ENCODE measurements at regions not wholly inside any gene's neighbourhood (a gene's known extent, or its start where the extent isn't known, plus 50 kb on each side); places are given as distances from the start of the nearest gene placed in this dataset.

GRCh38 chr13:82654143-82654542 is 1228.1 kb downstream of the SLITRK1 start:
- no peaks in the 10 kb centered on the region for H3K36me3 ChIP-seq
- no peak overlapping the region for H3K27ac ChIP-seq
- TF ChIP-seq POLR2AphosphoS5 (IDR thresholded peaks at IDR 0.05): no peak
- no peak for TF ChIP-seq POLR2A (IDR thresholded peaks at IDR 0.05)
- no peak for TF ChIP-seq CTCF (IDR thresholded peaks at IDR 0.05)
- DNase-seq (ENCODE audit: low spot score): no peak
- intact Hi-C loops (cut with DNase I): no loop called here
- WGBS: 81% methylated on average over 1 of the region's 1 CpG
- H3K4me3 ChIP-seq: no peak overlapping the region
- no peaks in the 10 kb centered on the region for H3K27me3 ChIP-seq (replicated peaks; ENCODE audit: insufficient read depth)
- no peaks in the 10 kb centered on the region for H3K4me1 ChIP-seq (replicated peaks)
- no peaks in the 10 kb centered on the region for H3K9me3 ChIP-seq

- Histone ChIP-seq H3K9me3 (no peaks in the 10 kb centered on the region), H3K4me3 (no peak overlapping the region), H3K36me3 (no peaks in the 10 kb centered on the region), H3K4me1 (replicated peaks) (no peaks in the 10 kb centered on the region), H3K27me3 (replicated peaks; ENCODE audit: insufficient read depth) (no peaks in the 10 kb centered on the region), H3K27ac (no peak overlapping the region)
- no peak for TF ChIP-seq POLR2A (IDR thresholded peaks at IDR 0.05)
- TF ChIP-seq POLR2AphosphoS5 (IDR thresholded peaks at IDR 0.05): no peak
- no peak for TF ChIP-seq CTCF (IDR thresholded peaks at IDR 0.05)
- intact Hi-C loops (cut with DNase I): no loop called here
- WGBS: 82% methylated on average over 1 of the region's 1 CpG
- DNase-seq (ENCODE audit: low spot score): no peak
Measured at GRCh38 chr13:82647540-82647939, 1234.7 kb downstream of the SLITRK1 start.

- no peak overlapping the region for H3K4me3 ChIP-seq
- no peak overlapping the region for H3K27ac ChIP-seq
- intact Hi-C loops (cut with DNase I): no loop called here
- no peak for TF ChIP-seq POLR2AphosphoS5 (IDR thresholded peaks at IDR 0.05)
- TF ChIP-seq POLR2A (IDR thresholded peaks at IDR 0.05): no peak
- no peak for TF ChIP-seq CTCF (IDR thresholded peaks at IDR 0.05)
- no peaks in the 10 kb centered on the region for H3K4me1 ChIP-seq (replicated peaks)
- 61% methylated on average over 1 of the region's 1 CpG for WGBS
- H3K36me3 ChIP-seq: no peaks in the 10 kb centered on the region
- no peaks in the 10 kb centered on the region for H3K27me3 ChIP-seq (replicated peaks; ENCODE audit: insufficient read depth)
- no peaks in the 10 kb centered on the region for H3K9me3 ChIP-seq
- no peak for DNase-seq (ENCODE audit: low spot score)
Measured at GRCh38 chr13:82636119-82636518, 1246.2 kb downstream of the SLITRK1 start.

GRCh38 chr13:82634946-82635345 is 1247.3 kb downstream of the SLITRK1 start:
- Histone ChIP-seq H3K27ac (no peak overlapping the region), H3K36me3 (no peaks in the 10 kb centered on the region), H3K4me1 (replicated peaks) (no peaks in the 10 kb centered on the region), H3K4me3 (no peak overlapping the region), H3K9me3 (no peaks in the 10 kb centered on the region), H3K27me3 (replicated peaks; ENCODE audit: insufficient read depth) (no peaks in the 10 kb centered on the region)
- TF ChIP-seq CTCF (IDR thresholded peaks at IDR 0.05) (no peak), POLR2AphosphoS5 (IDR thresholded peaks at IDR 0.05) (no peak), POLR2A (IDR thresholded peaks at IDR 0.05) (no peak)
- intact Hi-C loops (cut with DNase I): no loop called here
- no peak for DNase-seq (ENCODE audit: low spot score)
- WGBS: 80% methylated on average over 2 of the region's 2 CpGs

- no peak overlapping the region for H3K27ac ChIP-seq
- H3K36me3 ChIP-seq: no peaks in the 10 kb centered on the region
- DNase-seq (ENCODE audit: low spot score): no peak
- no peaks in the 10 kb centered on the region for H3K9me3 ChIP-seq
- no peaks in the 10 kb centered on the region for H3K27me3 ChIP-seq (replicated peaks; ENCODE audit: insufficient read depth)
- H3K4me1 ChIP-seq (replicated peaks): no peaks in the 10 kb centered on the region
- TF ChIP-seq POLR2AphosphoS5 (IDR thresholded peaks at IDR 0.05): no peak
- TF ChIP-seq POLR2A (IDR thresholded peaks at IDR 0.05): no peak
- no peak for TF ChIP-seq CTCF (IDR thresholded peaks at IDR 0.05)
- 7% methylated on average over 1 of the region's 1 CpG for WGBS
- no peak overlapping the region for H3K4me3 ChIP-seq
- intact Hi-C loops (cut with DNase I): no loop called here
Measured at GRCh38 chr13:82627183-82627582, 1255.1 kb downstream of the SLITRK1 start.
